ENCODE measurements at regions not wholly inside any gene's neighbourhood (a gene's known extent, or its start where the extent isn't known, plus 50 kb on each side); places are given as distances from the start of the nearest gene placed in this dataset.
A peak's percentile ranks its signal among the peaks of the same experiment; 100 is the strongest.

DNA sequence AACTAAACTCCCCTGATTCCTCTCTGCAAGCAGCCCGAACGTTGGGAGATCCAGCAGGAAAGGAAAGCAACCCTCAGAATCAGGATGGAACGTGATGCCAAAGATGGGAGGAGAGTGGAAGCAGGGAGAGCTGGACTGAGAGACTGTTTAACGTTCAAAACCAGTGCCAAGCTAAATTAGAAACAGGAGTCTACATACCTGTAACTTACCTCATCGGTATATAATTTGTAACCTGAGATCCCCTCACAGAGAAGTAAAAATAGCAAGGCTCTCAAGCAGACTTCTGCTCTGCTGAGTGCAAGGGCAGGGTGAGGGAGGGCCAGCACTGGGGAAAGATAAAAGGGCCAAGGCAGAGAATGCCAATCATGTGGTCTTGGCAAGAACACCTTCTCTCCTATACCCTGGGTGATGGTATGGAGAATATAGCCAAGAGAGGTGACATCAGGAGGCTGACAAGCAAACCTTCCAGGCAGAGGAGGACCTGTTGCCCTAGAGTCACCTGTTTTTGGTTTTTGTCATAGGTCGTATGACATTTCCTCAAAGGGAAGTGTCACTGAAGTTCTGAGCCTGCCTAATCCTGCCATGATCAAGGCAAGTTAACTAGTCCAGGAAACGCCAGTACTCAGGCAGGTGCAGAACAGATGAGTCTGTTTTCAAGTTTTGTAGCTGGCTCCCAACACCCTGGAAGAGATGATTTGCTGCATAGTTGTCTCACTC, 472.0 kb downstream of the NFIB start:
- H3K9ac ChIP-seq (ENCODE audit: insufficient read depth, low read length) = no peak overlapping the region
- no peaks in the 10 kb centered on the region for H3K79me2 ChIP-seq (ENCODE audit: control insufficient read depth, insufficient read depth, low read length)
- H3K9me3 ChIP-seq (ENCODE audit: control insufficient read depth, insufficient read depth, low read depth, low read length) = no peaks in the 10 kb centered on the region
- H3K4me2 ChIP-seq (ENCODE audit: extremely low read depth, insufficient read depth, low read length) = no peak overlapping the region
- H2AFZ ChIP-seq (ENCODE audit: low read length) = no peak overlapping the region
- no peaks in the 10 kb centered on the region for H3K27me3 ChIP-seq (ENCODE audit: control insufficient read depth, insufficient read depth, low read length)
- no peaks in the 10 kb centered on the region for H3K36me3 ChIP-seq (ENCODE audit: control insufficient read depth, insufficient read depth, low read length)
- H3K4me1 ChIP-seq (ENCODE audit: control insufficient read depth, extremely low read depth, insufficient read depth, low read length) = peaks cover 2% of the 10 kb centered on the region
- no peak overlapping the region for H3K27ac ChIP-seq (ENCODE audit: insufficient read depth, low read length)
- DNase-seq (ENCODE audit: low read depth in 2 of 2) = peak in 1 of 2 donors; percentile 28
- TF ChIP-seq, protein P1, sequence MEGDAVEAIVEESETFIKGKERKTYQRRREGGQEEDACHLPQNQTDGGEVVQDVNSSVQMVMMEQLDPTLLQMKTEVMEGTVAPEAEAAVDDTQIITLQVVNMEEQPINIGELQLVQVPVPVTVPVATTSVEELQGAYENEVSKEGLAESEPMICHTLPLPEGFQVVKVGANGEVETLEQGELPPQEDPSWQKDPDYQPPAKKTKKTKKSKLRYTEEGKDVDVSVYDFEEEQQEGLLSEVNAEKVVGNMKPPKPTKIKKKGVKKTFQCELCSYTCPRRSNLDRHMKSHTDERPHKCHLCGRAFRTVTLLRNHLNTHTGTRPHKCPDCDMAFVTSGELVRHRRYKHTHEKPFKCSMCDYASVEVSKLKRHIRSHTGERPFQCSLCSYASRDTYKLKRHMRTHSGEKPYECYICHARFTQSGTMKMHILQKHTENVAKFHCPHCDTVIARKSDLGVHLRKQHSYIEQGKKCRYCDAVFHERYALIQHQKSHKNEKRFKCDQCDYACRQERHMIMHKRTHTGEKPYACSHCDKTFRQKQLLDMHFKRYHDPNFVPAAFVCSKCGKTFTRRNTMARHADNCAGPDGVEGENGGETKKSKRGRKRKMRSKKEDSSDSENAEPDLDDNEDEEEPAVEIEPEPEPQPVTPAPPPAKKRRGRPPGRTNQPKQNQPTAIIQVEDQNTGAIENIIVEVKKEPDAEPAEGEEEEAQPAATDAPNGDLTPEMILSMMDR (conservative IDR thresholded peaks at IDR 0.05 in 1 of 2, IDR thresholded peaks at IDR 0.05 in 1 of 2; ENCODE audit: low read depth in 1 of 2, low read length in 2 of 2) = no peak
- no peak for TF ChIP-seq EZH2 (IDR thresholded peaks at IDR 0.05; ENCODE audit: low read length, missing control alignments)
- no peaks in the 10 kb centered on the region for H4K20me1 ChIP-seq (ENCODE audit: control insufficient read depth, extremely low read depth, insufficient read depth, low read length)
- no peak overlapping the region for H3K4me3 ChIP-seq (replicated peaks in 1 of 4; ENCODE audit: control extremely low read depth in 1 of 4, insufficient read depth in 1 of 4, low read depth in 3 of 4, low read length in 4 of 4)

DNA sequence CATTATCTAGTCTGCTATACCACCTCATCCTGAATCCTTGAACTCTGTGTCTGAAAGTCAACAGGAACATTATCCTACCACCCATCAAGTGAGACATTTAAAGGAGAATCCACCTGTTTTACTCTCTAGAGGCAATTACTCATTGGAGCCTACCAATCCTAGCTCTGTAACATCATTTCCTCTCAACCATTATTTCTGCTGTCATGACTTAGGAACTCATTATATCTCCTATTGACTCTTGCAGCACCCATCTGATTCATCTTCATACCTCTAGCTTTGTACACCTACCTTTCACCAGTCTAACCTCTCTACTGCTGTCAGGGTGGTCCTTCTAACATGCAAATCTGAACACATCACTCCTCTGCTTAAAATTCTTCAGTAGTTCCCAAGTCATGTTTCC, 481.5 kb downstream of the NFIB start:
- TF ChIP-seq, protein P1 (conservative IDR thresholded peaks at IDR 0.05 in 1 of 2, IDR thresholded peaks at IDR 0.05 in 1 of 2; ENCODE audit: low read depth in 1 of 2, low read length in 2 of 2) = no peak
- TF ChIP-seq EZH2 (IDR thresholded peaks at IDR 0.05; ENCODE audit: low read length, missing control alignments) = no peak
- H3K36me3 ChIP-seq (ENCODE audit: control insufficient read depth, insufficient read depth, low read length) = no peaks in the 10 kb centered on the region
- H4K20me1 ChIP-seq (ENCODE audit: control insufficient read depth, extremely low read depth, insufficient read depth, low read length) = no peaks in the 10 kb centered on the region
- no peaks in the 10 kb centered on the region for H3K4me1 ChIP-seq (ENCODE audit: control insufficient read depth, extremely low read depth, insufficient read depth, low read length)
- H3K79me2 ChIP-seq (ENCODE audit: control insufficient read depth, insufficient read depth, low read length) = no peaks in the 10 kb centered on the region
- no peak overlapping the region for H3K9ac ChIP-seq (ENCODE audit: insufficient read depth, low read length)
- no peak for DNase-seq (ENCODE audit: low read depth in 2 of 2)
- no peak overlapping the region for H3K4me2 ChIP-seq (ENCODE audit: extremely low read depth, insufficient read depth, low read length)
- H3K9me3 ChIP-seq (ENCODE audit: control insufficient read depth, insufficient read depth, low read depth, low read length) = no peaks in the 10 kb centered on the region
- H2AFZ ChIP-seq (ENCODE audit: low read length) = no peak overlapping the region
- H3K27ac ChIP-seq (ENCODE audit: insufficient read depth, low read length) = no peak overlapping the region
- no peak overlapping the region for H3K4me3 ChIP-seq (replicated peaks in 1 of 4; ENCODE audit: control extremely low read depth in 1 of 4, insufficient read depth in 1 of 4, low read depth in 3 of 4, low read length in 4 of 4)
- no peaks in the 10 kb centered on the region for H3K27me3 ChIP-seq (ENCODE audit: control insufficient read depth, insufficient read depth, low read length)

DNA sequence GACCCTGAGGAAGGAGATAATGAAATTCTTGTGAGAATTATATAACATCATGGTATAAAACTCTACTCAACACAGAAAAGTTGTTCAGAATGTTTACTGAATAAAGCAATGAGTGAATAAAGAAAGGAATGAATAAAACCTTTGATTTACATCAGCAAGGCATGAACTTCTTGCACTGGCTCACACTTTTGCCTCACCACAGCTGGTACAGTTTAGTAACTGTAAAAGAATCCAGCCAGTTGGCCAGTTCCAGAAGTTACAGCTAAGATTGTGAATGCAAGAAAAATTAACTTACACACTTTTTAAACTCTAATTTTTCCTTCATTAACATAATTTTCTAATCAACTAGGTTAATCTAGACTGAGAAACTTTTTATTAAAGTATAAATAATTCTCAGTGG, 490.9 kb downstream of the NFIB start:
- Histone ChIP-seq H3K4me1 (ENCODE audit: control insufficient read depth, extremely low read depth, insufficient read depth, low read length) (no peaks in the 10 kb centered on the region), H3K36me3 (ENCODE audit: control insufficient read depth, insufficient read depth, low read length) (no peaks in the 10 kb centered on the region), H3K27me3 (ENCODE audit: control insufficient read depth, insufficient read depth, low read length) (no peaks in the 10 kb centered on the region), H2AFZ (ENCODE audit: low read length) (no peak overlapping the region), H3K4me2 (ENCODE audit: extremely low read depth, insufficient read depth, low read length) (no peak overlapping the region), H3K27ac (ENCODE audit: insufficient read depth, low read length) (no peak overlapping the region), H3K79me2 (ENCODE audit: control insufficient read depth, insufficient read depth, low read length) (no peaks in the 10 kb centered on the region), H4K20me1 (ENCODE audit: control insufficient read depth, extremely low read depth, insufficient read depth, low read length) (no peaks in the 10 kb centered on the region), H3K4me3 (replicated peaks in 1 of 4; ENCODE audit: control extremely low read depth in 1 of 4, insufficient read depth in 1 of 4, low read depth in 3 of 4, low read length in 4 of 4) (no peak overlapping the region), H3K9me3 (ENCODE audit: control insufficient read depth, insufficient read depth, low read depth, low read length) (no peaks in the 10 kb centered on the region), H3K9ac (ENCODE audit: insufficient read depth, low read length) (no peak overlapping the region)
- TF ChIP-seq EZH2 (IDR thresholded peaks at IDR 0.05; ENCODE audit: low read length, missing control alignments) = no peak
- peak; percentile 48 to 81 for DNase-seq (ENCODE audit: low read depth in 2 of 2)
